Activated naive CD4-positive, alpha-beta T cell treated with anti-CD3 and anti-CD28 coated beads for 36 hours (primary cell): ENCODE measurements at regions not wholly inside any gene's neighbourhood (a gene's known extent, or its start where the extent isn't known, plus 50 kb on each side); places are given as distances from the start of the nearest gene placed in this dataset.
"Not testable (repeated sequence)": the region's sequence is repeated elsewhere in the genome, so short reads cannot be mapped to it uniquely, and the experiment has no call there.

Experiments
- CTCF ChIA-PET: fragments of 350-600 bp; sonication (Branson Sonifier 250); formaldehyde crosslinking; loops from one replicate; lab custom pipeline; 2021; ENCODE audit warnings: antibody characterized with exemption; lab: Charles Lee
- DNase-seq: peaks from one replicate; pipeline ENCODE4 v3.0.0-alpha.2; 2020
- H3K27ac Mint-ChIP-seq: one replicate; pipeline ENCODE4 v1.8.0; 2021; ENCODE audit warnings: mild to moderate bottlenecking, mixed read lengths
- H3K27me3 Mint-ChIP-seq: one replicate; pipeline ENCODE4 v1.8.0; 2021; ENCODE audit warnings: low read depth, mixed read lengths
- H3K36me3 Mint-ChIP-seq: one replicate; pipeline ENCODE4 v1.8.0; 2021; ENCODE audit warnings: low read depth, mixed read lengths
- H3K4me1 Mint-ChIP-seq: one replicate; pipeline ENCODE4 v1.8.0; 2021; ENCODE audit warnings: low read depth, mixed read lengths
- H3K4me3 Mint-ChIP-seq: one replicate; pipeline ENCODE4 v1.8.0; 2021; ENCODE audit warnings: mild to moderate bottlenecking, moderate library complexity, mixed read lengths
- H3K9me3 Mint-ChIP-seq: one replicate; pipeline ENCODE4 v1.8.0; 2021; ENCODE audit warnings: mixed read lengths
- intact Hi-C: fragments of 100-400 bp; cut with micrococcal nuclease; formaldehyde crosslinking; loops from one replicate; pipeline ENCODE4 v1.15.1; 2023

- CTCF ChIA-PET, result no interaction called here
- Mint-ChIP-seq H3K9me3 (peaks cover 2% of the 10 kb centered on the region), H3K27me3 (peaks cover 3% of the 10 kb centered on the region), H3K27ac (no peak overlapping the region), H3K4me1 (no peaks in the 10 kb centered on the region), H3K36me3 (no peaks in the 10 kb centered on the region), H3K4me3 (no peak overlapping the region)
- DNase-seq, result no peak
- intact Hi-C loops, result no loop called here
Measured at GRCh38 chr10:35885076-35885475, 243.0 kb upstream of the FZD8 start.

GRCh38 chr10:35884657-35885071 lies 242.6 kb upstream of the FZD8 start:
- Mint-ChIP-seq H3K9me3 (peaks cover 2% of the 10 kb centered on the region), H3K4me1 (no peaks in the 10 kb centered on the region), H3K36me3 (no peaks in the 10 kb centered on the region), H3K4me3 (no peak overlapping the region), H3K27ac (no peak overlapping the region), H3K27me3 (peaks cover 3% of the 10 kb centered on the region)
- CTCF ChIA-PET, result no interaction called here
- intact Hi-C loops, result no loop called here
- no peak for DNase-seq

- Mint-ChIP-seq H3K27me3 (no peaks in the 10 kb centered on the region), H3K27ac (no peak overlapping the region), H3K4me3 (no peak overlapping the region), H3K9me3 (no peaks in the 10 kb centered on the region), H3K4me1 (no peaks in the 10 kb centered on the region), H3K36me3 (no peaks in the 10 kb centered on the region)
- CTCF ChIA-PET, result no interaction called here
- no peak for DNase-seq
- intact Hi-C loops, result no loop called here
Measured at GRCh38 chr10:35882422-35883150, 240.5 kb upstream of the FZD8 start.

- no peaks in the 10 kb centered on the region for H3K36me3 Mint-ChIP-seq
- DNase-seq, result no peak
- no peaks in the 10 kb centered on the region for H3K4me1 Mint-ChIP-seq
- CTCF ChIA-PET, result no interaction called here
- intact Hi-C loops, result no loop called here
- no peak overlapping the region for H3K27ac Mint-ChIP-seq
- H3K27me3 Mint-ChIP-seq, result no peaks in the 10 kb centered on the region
- H3K4me3 Mint-ChIP-seq, result no peak overlapping the region
- H3K9me3 Mint-ChIP-seq, result no peaks in the 10 kb centered on the region
Measured at GRCh38 chr10:35881320-35881719, 239.2 kb upstream of the FZD8 start.

GRCh38 chr10:35876248-35876647 lies 234.2 kb upstream of the FZD8 start:
- Mint-ChIP-seq H3K9me3 (no peaks in the 10 kb centered on the region), H3K4me3 (no peak overlapping the region), H3K27me3 (no peaks in the 10 kb centered on the region), H3K36me3 (no peaks in the 10 kb centered on the region), H3K4me1 (no peaks in the 10 kb centered on the region), H3K27ac (no peak overlapping the region)
- intact Hi-C loops, result no loop called here
- CTCF ChIA-PET, result no interaction called here
- no peak for DNase-seq

GRCh38 chr10:35875016-35875676 lies 233.1 kb upstream of the FZD8 start:
- Mint-ChIP-seq H3K9me3 (no peaks in the 10 kb centered on the region), H3K4me3 (no peak overlapping the region), H3K4me1 (no peaks in the 10 kb centered on the region), H3K27me3 (no peaks in the 10 kb centered on the region), H3K27ac (no peak overlapping the region), H3K36me3 (no peaks in the 10 kb centered on the region)
- intact Hi-C loops, result no loop called here
- CTCF ChIA-PET, result no interaction called here
- no peak for DNase-seq

GRCh38 chr10:35874311-35875015 lies 232.4 kb upstream of the FZD8 start:
- Mint-ChIP-seq H3K36me3 (no peaks in the 10 kb centered on the region), H3K9me3 (no peaks in the 10 kb centered on the region), H3K4me3 (no peak overlapping the region), H3K27ac (no peak overlapping the region), H3K27me3 (no peaks in the 10 kb centered on the region), H3K4me1 (no peaks in the 10 kb centered on the region)
- CTCF ChIA-PET, result no interaction called here
- intact Hi-C loops, result no loop called here
- DNase-seq, result no peak

- intact Hi-C loops, result no loop called here
- no peaks in the 10 kb centered on the region for H3K36me3 Mint-ChIP-seq
- CTCF ChIA-PET, result no interaction called here
- H3K27me3 Mint-ChIP-seq, result no peaks in the 10 kb centered on the region
- no peak for DNase-seq
- H3K4me3 Mint-ChIP-seq, result no peak overlapping the region
- no peaks in the 10 kb centered on the region for H3K9me3 Mint-ChIP-seq
- H3K27ac Mint-ChIP-seq, result no peak overlapping the region
- no peaks in the 10 kb centered on the region for H3K4me1 Mint-ChIP-seq
Measured at GRCh38 chr10:35872671-35873070, 230.6 kb upstream of the FZD8 start.

- H3K27ac Mint-ChIP-seq, result no peak overlapping the region
- CTCF ChIA-PET, result no interaction called here
- no peaks in the 10 kb centered on the region for H3K27me3 Mint-ChIP-seq
- no peak overlapping the region for H3K4me3 Mint-ChIP-seq
- H3K36me3 Mint-ChIP-seq, result no peaks in the 10 kb centered on the region
- H3K9me3 Mint-ChIP-seq, result no peaks in the 10 kb centered on the region
- DNase-seq, result no peak
- no peaks in the 10 kb centered on the region for H3K4me1 Mint-ChIP-seq
- intact Hi-C loops, result no loop called here
Measured at GRCh38 chr10:35870665-35871310, 228.7 kb upstream of the FZD8 start.

GRCh38 chr10:35858676-35859283 lies 216.7 kb upstream of the FZD8 start:
- H3K4me3 Mint-ChIP-seq, CTCF ChIA-PET, H3K27ac Mint-ChIP-seq, H3K36me3 Mint-ChIP-seq, DNase-seq, H3K4me1 Mint-ChIP-seq, H3K27me3 Mint-ChIP-seq, intact Hi-C loops: not testable (repeated sequence)
- peaks cover 11% of the 10 kb centered on the region for H3K9me3 Mint-ChIP-seq

- Mint-ChIP-seq H3K4me1 (no peaks in the 10 kb centered on the region), H3K36me3 (no peaks in the 10 kb centered on the region), H3K9me3 (peaks cover 10% of the 10 kb centered on the region), H3K27ac (no peak overlapping the region), H3K4me3 (no peak overlapping the region), H3K27me3 (peaks cover 4% of the 10 kb centered on the region)
- CTCF ChIA-PET, result no interaction called here
- DNase-seq, result no peak
- intact Hi-C loops, result no loop called here
Measured at GRCh38 chr10:35857860-35858259, 215.8 kb upstream of the FZD8 start.
